ENCODE measurements at regions not wholly inside any gene's neighbourhood (a gene's known extent, or its start where the extent isn't known, plus 50 kb on each side); places are given as distances from the start of the nearest gene placed in this dataset.

GRCh38 chr6:23200946-23201345, 631.6 kb downstream of the HDGFL1 start:
- TF ChIP-seq CTCF (IDR thresholded peaks at IDR 0.05) (no peak), REST (IDR thresholded peaks at IDR 0.05) (no peak), RAD21 (conservative IDR thresholded peaks at IDR 0.05 in 1 of 2, IDR thresholded peaks at IDR 0.05 in 1 of 2) (no peak), SMC3 (IDR thresholded peaks at IDR 0.05) (no peak), EP300 (IDR thresholded peaks at IDR 0.05) (no peak), POLR2A (IDR thresholded peaks at IDR 0.05; ENCODE audit: low read length) (no peak)

All from A549 (cell line).